Liver (tissue), 8 donors: ENCODE measurements at regions not wholly inside any gene's neighbourhood (a gene's known extent, or its start where the extent isn't known, plus 50 kb on each side); places are given as distances from the start of the nearest gene placed in this dataset.

Experiments used
- DNase-seq: peaks from one replicate; pipeline ENCODE4 v3.0.0-alpha.2; 2017; ENCODE audit warnings: low spot score
- H3K27ac ChIP-seq, 2 donors: one replicate each; pipeline ENCODE4 v1.7.0; 2013; ENCODE audit warnings: inconsistent platforms in 2 of 2, low read length in 2 of 2, control low read depth in 1 of 2, low read depth in 1 of 2, mild to moderate bottlenecking in 1 of 2
- H3K27me3 ChIP-seq, 4 donors: one replicate each; pipeline versions ENCODE4 v1.6.1 to v1.7.0; 2013; ENCODE audit warnings: low read length in 3 of 4, inconsistent platforms in 1 of 4, mild to moderate bottlenecking in 1 of 4, moderate library complexity in 1 of 4; ENCODE audit not compliant: control insufficient read depth in 4 of 4, insufficient read depth in 4 of 4
- H3K36me3 ChIP-seq, 4 donors: one replicate each; pipeline versions ENCODE4 v1.6.1 to v1.7.0; 2013; ENCODE audit warnings: low read length in 3 of 4, mild to moderate bottlenecking in 3 of 4, low read depth in 1 of 4, moderate library complexity in 1 of 4; ENCODE audit not compliant: control insufficient read depth in 4 of 4, insufficient read depth in 3 of 4
- H3K4me1 ChIP-seq, 4 donors: one replicate each; pipeline versions ENCODE4 v1.6.1 to v1.7.0; 2013; ENCODE audit warnings: low read length in 3 of 4, mild to moderate bottlenecking in 3 of 4, moderate library complexity in 1 of 4; ENCODE audit not compliant: control insufficient read depth in 4 of 4, insufficient read depth in 4 of 4
- H3K4me3 ChIP-seq, 3 donors: one replicate each; pipeline versions ENCODE4 v1.6.1 to v1.7.0; 2013; ENCODE audit warnings: low read length in 3 of 3, control low read depth in 1 of 3, low read depth in 1 of 3, mild to moderate bottlenecking in 1 of 3
- H3K9ac ChIP-seq, 2 donors: one replicate each; pipeline ENCODE4 v1.7.0; 2013; ENCODE audit warnings: low read length in 2 of 2, mild to moderate bottlenecking in 2 of 2, moderate library complexity in 2 of 2, control low read depth in 1 of 2, low read depth in 1 of 2
- H3K9me3 ChIP-seq, 4 donors: one replicate each; pipeline versions ENCODE4 v1.6.1 to v1.7.0; 2013; ENCODE audit warnings: low read length in 3 of 4; ENCODE audit not compliant: control insufficient read depth in 4 of 4
- ATF3 ChIP-seq: IDR thresholded peaks from 2 replicates; pipeline ENCODE4 v1.6.1; 2016; ENCODE audit warnings: antibody characterized with exemption
- CTCF ChIP-seq: fragments of 150-350 bp; IDR thresholded peaks from 2 replicates; pipeline ENCODE4 v1.5.1; 2017; ENCODE audit warnings: improper control_type of control experiment, low read depth, low read length; ENCODE audit not compliant: missing input control
- EGR1 ChIP-seq, 2 donors: IDR thresholded peaks; 2 replicates each; pipeline ENCODE4 v1.6.1; 2016 to 2018; ENCODE audit warnings: antibody characterized with exemption in 2 of 2, low read depth in 2 of 2
- FOXA1 ChIP-seq: IDR thresholded peaks from 2 replicates; pipeline ENCODE4 v1.6.1; 2016; ENCODE audit warnings: antibody characterized with exemption
- FOXA2 ChIP-seq: IDR thresholded peaks from 2 replicates; pipeline ENCODE4 v1.6.1; 2016; ENCODE audit warnings: antibody characterized with exemption
- GABPA ChIP-seq, 2 donors: IDR thresholded peaks in 1 of 2; conservative IDR thresholded peaks in 1 of 2; 2 replicates each; pipeline ENCODE4 v1.6.1; 2016; ENCODE audit warnings: antibody characterized with exemption in 2 of 2, mild to moderate bottlenecking in 1 of 2, moderate library complexity in 1 of 2
- HNF4A ChIP-seq, 2 donors: conservative IDR thresholded peaks; 2 replicates each; pipeline ENCODE4 v1.6.1; 2016; ENCODE audit warnings: antibody characterized with exemption in 2 of 2, mild to moderate bottlenecking in 2 of 2
- HNF4G ChIP-seq: IDR thresholded peaks from 2 replicates; pipeline ENCODE4 v1.6.1; 2016; ENCODE audit warnings: antibody characterized with exemption
- JUND ChIP-seq, 2 donors: IDR thresholded peaks; 2 replicates each; pipeline ENCODE4 v1.6.1; 2016; ENCODE audit warnings: antibody characterized with exemption in 2 of 2
- MAX ChIP-seq: IDR thresholded peaks from 2 replicates; pipeline ENCODE4 v1.6.1; 2016; ENCODE audit warnings: antibody characterized with exemption
- NR2F2 ChIP-seq: IDR thresholded peaks from 2 replicates; pipeline ENCODE4 v1.6.1; 2016; ENCODE audit warnings: antibody characterized with exemption
- RAD21 ChIP-seq, 2 donors: IDR thresholded peaks; 2 replicates each; pipeline ENCODE4 v1.6.1; 2016; ENCODE audit warnings: antibody characterized with exemption in 2 of 2, mild to moderate bottlenecking in 2 of 2
- REST ChIP-seq: IDR thresholded peaks from 2 replicates; pipeline ENCODE4 v1.6.1; 2016; ENCODE audit warnings: antibody characterized with exemption, mild to moderate bottlenecking
- RXRA ChIP-seq, 2 donors: IDR thresholded peaks; 2 replicates each; pipeline ENCODE4 v1.6.1; 2017 to 2018; ENCODE audit warnings: antibody characterized with exemption in 2 of 2, mild to moderate bottlenecking in 1 of 2
- SP1 ChIP-seq: IDR thresholded peaks from 2 replicates; pipeline ENCODE4 v1.6.1; 2018; ENCODE audit warnings: antibody characterized with exemption, mild to moderate bottlenecking
- TAF1 ChIP-seq: conservative IDR thresholded peaks from 2 replicates; pipeline ENCODE4 v1.6.1; 2016; ENCODE audit warnings: antibody characterized with exemption, mild to moderate bottlenecking
- YY1 ChIP-seq: IDR thresholded peaks from 2 replicates; pipeline ENCODE4 v1.6.1; 2016; ENCODE audit warnings: antibody characterized with exemption, mild to moderate bottlenecking
- ZBTB33 ChIP-seq: IDR thresholded peaks from 2 replicates; pipeline ENCODE4 v1.6.1; 2016; ENCODE audit warnings: antibody characterized with exemption
- WGBS: extraction: QIAGEN DNeasy Blood & Tissue Kit; methylation state at CpG from one replicate; pipeline ENCODE4 v1.1.7; 2013; 5-methylcytosine and 5-hydroxymethylcytosine counted together
- donor health status: healthy.
- donor health status: healthy.
- donor health status: healthy.
- donor health status: healthy.
- donor health status: healthy.

- Histone ChIP-seq H3K27ac (no peak overlapping the region), H3K27me3 (no peaks in the 10 kb centered on the region), H3K4me1 (no peaks in the 10 kb centered on the region), H3K36me3 (no peaks in the 10 kb centered on the region), H3K4me3 (no peak overlapping the region), H3K9me3 (peaks cover 2 to 8% (median 7%) of the 10 kb centered on the region in 4 donors), H3K9ac (no peak overlapping the region)
- no peak for TF ChIP-seq CTCF
- no peak for TF ChIP-seq MAX
- TF ChIP-seq RAD21 (IDR thresholded peaks at IDR 0.05): no peak
- no peak for TF ChIP-seq REST
- TF ChIP-seq YY1: no peak
- no peak for TF ChIP-seq GABPA (IDR thresholded peaks at IDR 0.05 in 1 of 2, conservative IDR thresholded peaks at IDR 0.05 in 1 of 2)
- no peak for TF ChIP-seq ATF3
- TF ChIP-seq FOXA1: no peak
- no peak for TF ChIP-seq SP1
- no peak for TF ChIP-seq HNF4A (conservative IDR thresholded peaks at IDR 0.05)
- WGBS: 95% methylated on average over 4 of the region's 4 CpGs
- DNase-seq: no peak
Observed at GRCh38 chr9:12954441-12954840, 179.6 kb downstream of the LURAP1L start.

GRCh38 chr9:12955510-12956163, 180.8 kb downstream of the LURAP1L start:
- no peaks in the 10 kb centered on the region for H3K4me1 ChIP-seq
- WGBS: 80% methylated on average over 11 of the region's 11 CpGs
- TF ChIP-seq HNF4G (no peak), YY1 (no peak), RXRA (IDR thresholded peaks at IDR 0.05) (no peak), RAD21 (IDR thresholded peaks at IDR 0.05) (no peak), ZBTB33 (no peak), ATF3 (no peak), FOXA1 (no peak), EGR1 (IDR thresholded peaks at IDR 0.05; ENCODE audit: low read depth in 2 of 2) (no peak), MAX (no peak), GABPA (IDR thresholded peaks at IDR 0.05 in 1 of 2, conservative IDR thresholded peaks at IDR 0.05 in 1 of 2) (no peak), TAF1 (no peak), FOXA2 (no peak), JUND (IDR thresholded peaks at IDR 0.05) (no peak), SP1 (no peak), REST (no peak), NR2F2 (no peak)

More at GRCh38 chr9:12955510-12956163, 180.8 kb downstream of the LURAP1L start:
- Histone ChIP-seq H3K9ac (no peak overlapping the region), H3K4me3 (no peak overlapping the region), H3K27me3 (no peaks in the 10 kb centered on the region), H3K36me3 (no peaks in the 10 kb centered on the region), H3K9me3 (peaks cover 2 to 8% (median 7%) of the 10 kb centered on the region in 4 donors), H3K27ac (no peak overlapping the region)
- DNase-seq: no peak
